ENCODE measurements at regions not wholly inside any gene's neighbourhood (a gene's known extent, or its start where the extent isn't known, plus 50 kb on each side); places are given as distances from the start of the nearest gene placed in this dataset.
"Not testable (repeated sequence)": the region's sequence is repeated elsewhere in the genome, so short reads cannot be mapped to it uniquely, and the experiment has no call there.

DNA sequence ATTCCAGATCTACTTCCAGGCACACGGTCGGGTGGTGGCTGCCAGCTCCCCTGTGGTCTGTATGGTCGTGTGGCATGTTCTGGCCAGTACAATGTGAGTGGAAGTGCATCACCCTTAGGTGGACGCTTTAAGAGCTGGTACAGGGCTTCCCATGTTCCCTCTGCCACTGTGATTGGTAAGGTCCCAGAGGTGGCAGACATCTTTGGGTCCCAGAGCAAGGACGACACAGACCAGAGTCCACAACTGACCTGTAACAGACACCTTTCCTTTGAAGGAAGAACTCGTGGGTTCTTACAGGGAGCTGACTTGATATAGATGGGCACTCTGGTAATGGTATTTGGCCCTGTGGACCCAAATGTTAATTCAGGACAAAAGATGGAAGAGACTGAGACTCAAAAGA, 90.0 kb upstream of the GDNF start:
- peaks cover 37% of the 10 kb centered on the region; the same call in 1 of the 2 replicates for H3K27me3 ChIP-seq (ENCODE audit: insufficient read depth, low read depth)
- intact Hi-C loops (cut with micrococcal nuclease; ENCODE audit: unreplicated experiment): no loop called here
- H3K36me3 ChIP-seq (ENCODE audit: low read depth): no peaks in the 10 kb centered on the region
- H4K20me1 ChIP-seq (ENCODE audit: insufficient read depth): no peaks in the 10 kb centered on the region
- no peaks in the 10 kb centered on the region for H3K4me1 ChIP-seq (replicated peaks; ENCODE audit: insufficient read depth)
- H3K9me3 ChIP-seq (ENCODE audit: insufficient read depth, low read depth): 0 out of 2 replicates have a peak, but pooled peaks cover 3% of the 10 kb centered on the region
- TF ChIP-seq, protein P1, sequence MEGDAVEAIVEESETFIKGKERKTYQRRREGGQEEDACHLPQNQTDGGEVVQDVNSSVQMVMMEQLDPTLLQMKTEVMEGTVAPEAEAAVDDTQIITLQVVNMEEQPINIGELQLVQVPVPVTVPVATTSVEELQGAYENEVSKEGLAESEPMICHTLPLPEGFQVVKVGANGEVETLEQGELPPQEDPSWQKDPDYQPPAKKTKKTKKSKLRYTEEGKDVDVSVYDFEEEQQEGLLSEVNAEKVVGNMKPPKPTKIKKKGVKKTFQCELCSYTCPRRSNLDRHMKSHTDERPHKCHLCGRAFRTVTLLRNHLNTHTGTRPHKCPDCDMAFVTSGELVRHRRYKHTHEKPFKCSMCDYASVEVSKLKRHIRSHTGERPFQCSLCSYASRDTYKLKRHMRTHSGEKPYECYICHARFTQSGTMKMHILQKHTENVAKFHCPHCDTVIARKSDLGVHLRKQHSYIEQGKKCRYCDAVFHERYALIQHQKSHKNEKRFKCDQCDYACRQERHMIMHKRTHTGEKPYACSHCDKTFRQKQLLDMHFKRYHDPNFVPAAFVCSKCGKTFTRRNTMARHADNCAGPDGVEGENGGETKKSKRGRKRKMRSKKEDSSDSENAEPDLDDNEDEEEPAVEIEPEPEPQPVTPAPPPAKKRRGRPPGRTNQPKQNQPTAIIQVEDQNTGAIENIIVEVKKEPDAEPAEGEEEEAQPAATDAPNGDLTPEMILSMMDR (conservative IDR thresholded peaks at IDR 0.05): no peak
- no peak for TF ChIP-seq EZH2 (IDR thresholded peaks at IDR 0.05; ENCODE audit: low read depth)
- H2AFZ ChIP-seq: no peak overlapping the region
- H3K4me2 ChIP-seq: no peak overlapping the region
- DNase-seq: no peak
- no TSS peak for BruUV-seq (replicated peaks)
- POLR2A ChIA-PET (ENCODE audit: unreplicated experiment): no interaction called here
- H3K9me2 ChIP-seq (ENCODE audit: insufficient read depth): no peaks in the 10 kb centered on the region
- H3K27ac ChIP-seq: no peak overlapping the region
- no peaks in the 10 kb centered on the region; the same call in 1 of the 2 replicates for H3F3A ChIP-seq (ENCODE audit: insufficient read depth, low read depth)
- H3K79me2 ChIP-seq (ENCODE audit: low read depth): no peaks in the 10 kb centered on the region
- no peak overlapping the region for H3K4me3 ChIP-seq
- CTCF ChIA-PET: no interaction called here

DNA sequence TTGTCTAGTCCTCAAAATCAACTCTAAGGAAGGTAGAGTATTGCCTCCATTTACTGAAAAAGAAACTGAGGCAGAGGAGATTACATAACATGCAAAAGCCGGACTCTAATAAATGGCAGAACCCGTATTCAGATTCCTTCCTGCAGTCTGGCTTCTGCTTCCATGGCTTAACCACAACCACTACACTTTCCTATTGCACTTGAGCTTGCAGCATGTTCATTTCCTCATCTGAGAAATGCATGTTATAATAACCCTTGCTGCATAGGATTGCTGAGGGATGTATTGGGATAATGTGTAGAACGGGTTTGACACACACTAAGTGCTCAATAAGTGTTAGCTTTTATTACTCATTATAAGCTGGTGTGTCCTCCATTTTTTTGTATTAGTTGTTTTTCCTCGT, 87.9 kb upstream of the GDNF start:
- BruUV-seq (replicated peaks); H3K9me2 ChIP-seq (ENCODE audit: insufficient read depth); H3F3A ChIP-seq (ENCODE audit: insufficient read depth, low read depth); H3K4me3 ChIP-seq; CTCF ChIA-PET; H2AFZ ChIP-seq; POLR2A ChIA-PET (ENCODE audit: unreplicated experiment); H3K27ac ChIP-seq; H3K36me3 ChIP-seq (ENCODE audit: low read depth); DNase-seq; H4K20me1 ChIP-seq (ENCODE audit: insufficient read depth); intact Hi-C loops (cut with micrococcal nuclease; ENCODE audit: unreplicated experiment); H3K79me2 ChIP-seq (ENCODE audit: low read depth); H3K4me1 ChIP-seq (replicated peaks; ENCODE audit: insufficient read depth); H3K9me3 ChIP-seq (ENCODE audit: insufficient read depth, low read depth); H3K4me2 ChIP-seq: not testable (repeated sequence)
- peaks cover 44% of the 10 kb centered on the region for H3K27me3 ChIP-seq (ENCODE audit: insufficient read depth, low read depth)

DNA sequence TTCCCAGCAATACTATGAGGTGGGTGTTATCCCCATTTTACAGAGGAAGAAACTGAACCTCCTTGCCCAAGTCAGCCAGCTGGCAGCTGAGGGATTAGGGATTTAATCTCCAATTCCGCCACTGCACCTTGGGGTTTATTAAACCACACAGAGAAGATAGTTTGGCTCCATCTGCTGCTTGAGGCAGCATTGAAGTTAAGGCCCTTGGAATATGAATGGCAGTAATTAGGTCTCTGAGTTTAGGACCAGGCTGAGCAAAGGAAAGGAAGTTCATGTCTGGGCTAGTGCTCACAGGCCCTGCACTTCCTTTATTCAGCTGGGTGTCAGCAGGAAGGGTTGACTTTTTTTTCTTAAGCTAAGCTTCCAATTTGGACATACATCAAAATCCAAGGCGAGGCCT, 86.9 kb upstream of the GDNF start:
- no peak for DNase-seq
- Histone ChIP-seq H3K4me3 (no peak overlapping the region), H3K36me3 (ENCODE audit: low read depth) (no peaks in the 10 kb centered on the region), H3K4me1 (replicated peaks; ENCODE audit: insufficient read depth) (no peaks in the 10 kb centered on the region), H3F3A (ENCODE audit: insufficient read depth, low read depth) (no peaks in the 10 kb centered on the region; the same call in 1 of the 2 replicates), H3K27me3 (ENCODE audit: insufficient read depth, low read depth) (peaks cover 37% of the 10 kb centered on the region), H4K20me1 (ENCODE audit: insufficient read depth) (no peaks in the 10 kb centered on the region), H3K9me2 (ENCODE audit: insufficient read depth) (no peaks in the 10 kb centered on the region), H3K4me2 (no peak overlapping the region), H3K9me3 (ENCODE audit: insufficient read depth, low read depth) (no peaks in the 10 kb centered on the region), H2AFZ (no peak overlapping the region), H3K79me2 (ENCODE audit: low read depth) (no peaks in the 10 kb centered on the region), H3K27ac (no peak overlapping the region)
- no TSS peak for BruUV-seq (replicated peaks)
- intact Hi-C loops (cut with micrococcal nuclease; ENCODE audit: unreplicated experiment): no loop called here
- TF ChIP-seq, protein P1 (conservative IDR thresholded peaks at IDR 0.05): no peak
- no peak for TF ChIP-seq EZH2 (IDR thresholded peaks at IDR 0.05; ENCODE audit: low read depth)
- ChIA-PET CTCF (no interaction called here), POLR2A (ENCODE audit: unreplicated experiment) (no interaction called here)

DNA sequence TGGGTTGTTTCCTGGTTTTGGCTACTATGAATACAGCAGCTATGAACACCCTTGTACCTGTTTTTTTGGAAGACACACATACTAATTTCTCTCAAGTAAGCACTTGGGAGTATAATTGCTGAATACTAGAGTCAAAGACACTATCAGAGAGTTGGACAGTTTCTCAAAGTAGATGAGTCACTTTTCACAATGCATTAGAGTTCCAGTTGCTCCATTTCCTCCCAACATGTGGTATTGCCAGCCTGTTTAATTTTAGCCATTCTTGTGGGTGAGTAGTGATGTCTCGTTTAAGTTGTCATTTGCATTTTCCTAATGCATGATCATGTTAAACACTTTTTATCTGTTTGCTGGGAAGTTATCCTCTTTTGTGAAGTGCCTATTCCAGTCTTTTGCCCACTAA, 81.6 kb upstream of the GDNF start:
- H3K27me3 ChIP-seq (ENCODE audit: insufficient read depth, low read depth): peaks cover 35% of the 10 kb centered on the region
- H3K4me2 ChIP-seq: no peak overlapping the region
- CTCF ChIA-PET: no interaction called here
- H4K20me1 ChIP-seq (ENCODE audit: insufficient read depth): no peaks in the 10 kb centered on the region
- no peak overlapping the region for H3K4me3 ChIP-seq
- no peak overlapping the region for H3K27ac ChIP-seq
- H3F3A ChIP-seq (ENCODE audit: insufficient read depth, low read depth): no peaks in the 10 kb centered on the region
- intact Hi-C loops (cut with micrococcal nuclease; ENCODE audit: unreplicated experiment): no loop called here
- H3K4me1 ChIP-seq (replicated peaks; ENCODE audit: insufficient read depth): no peaks in the 10 kb centered on the region
- no TSS peak for BruUV-seq (replicated peaks)
- H2AFZ ChIP-seq: no peak overlapping the region
- H3K9me2 ChIP-seq (ENCODE audit: insufficient read depth): no peaks in the 10 kb centered on the region
- TF ChIP-seq EZH2 (IDR thresholded peaks at IDR 0.05; ENCODE audit: low read depth): no peak
- TF ChIP-seq, protein P1 (conservative IDR thresholded peaks at IDR 0.05): no peak
- no peaks in the 10 kb centered on the region for H3K79me2 ChIP-seq (ENCODE audit: low read depth)
- POLR2A ChIA-PET (ENCODE audit: unreplicated experiment): no interaction called here
- H3K36me3 ChIP-seq (ENCODE audit: low read depth): no peaks in the 10 kb centered on the region
- no peak for DNase-seq
- no peaks in the 10 kb centered on the region; the same call in 1 of the 2 replicates for H3K9me3 ChIP-seq (ENCODE audit: insufficient read depth, low read depth)

Data from PC-9 (cell line).